ENCODE measurements at regions not wholly inside any gene's neighbourhood (a gene's known extent, or its start where the extent isn't known, plus 50 kb on each side); places are given as distances from the start of the nearest gene placed in this dataset.

- DNase-seq: no peak
Measured at GRCh38 chr15:95644100-95644875, 686.2 kb upstream of the NR2F2 start.

GRCh38 chr15:95645791-95646338 lies 684.6 kb upstream of the NR2F2 start:
- DNase-seq: no peak

GRCh38 chr15:95646484-95647273 lies 683.8 kb upstream of the NR2F2 start:
- DNase-seq: no peak

- DNase-seq: no peak
Measured at GRCh38 chr15:95647531-95648277, 682.8 kb upstream of the NR2F2 start.

- no peak for DNase-seq
Measured at GRCh38 chr15:95653361-95653805, 677.1 kb upstream of the NR2F2 start.

GRCh38 chr15:95655089-95655607 lies 675.4 kb upstream of the NR2F2 start:
- DNase-seq: no peak

- no peak for DNase-seq
Measured at GRCh38 chr15:95656595-95656994, 673.9 kb upstream of the NR2F2 start.

GRCh38 chr15:95658799-95659198 lies 671.7 kb upstream of the NR2F2 start:
- DNase-seq: no peak

GRCh38 chr15:95659656-95660055 lies 670.8 kb upstream of the NR2F2 start:
- no peak for DNase-seq

- DNase-seq: no peak
Measured at GRCh38 chr15:95662638-95663037, 667.9 kb upstream of the NR2F2 start.

- no peak for DNase-seq
Measured at GRCh38 chr15:95663156-95664100, 667.1 kb upstream of the NR2F2 start.

GRCh38 chr15:95664450-95664849 lies 666.0 kb upstream of the NR2F2 start:
- no peak for DNase-seq

GRCh38 chr15:95669146-95669922 lies 661.2 kb upstream of the NR2F2 start:
- no peak for DNase-seq

GRCh38 chr15:95674031-95674430 lies 656.5 kb upstream of the NR2F2 start:
- DNase-seq: no peak

GRCh38 chr15:95676500-95676899 lies 654.0 kb upstream of the NR2F2 start:
- no peak for DNase-seq

- DNase-seq: no peak
Measured at GRCh38 chr15:95679847-95680582, 650.5 kb upstream of the NR2F2 start.

- no peak for DNase-seq
Measured at GRCh38 chr15:95680728-95681127, 649.8 kb upstream of the NR2F2 start.

GRCh38 chr15:95681836-95682544 lies 648.5 kb upstream of the NR2F2 start:
- DNase-seq: no peak

GRCh38 chr15:95684126-95684525 lies 646.4 kb upstream of the NR2F2 start:
- no peak for DNase-seq
